ENCODE measurements at regions not wholly inside any gene's neighbourhood (a gene's known extent, or its start where the extent isn't known, plus 50 kb on each side); places are given as distances from the start of the nearest gene placed in this dataset.

DNA sequence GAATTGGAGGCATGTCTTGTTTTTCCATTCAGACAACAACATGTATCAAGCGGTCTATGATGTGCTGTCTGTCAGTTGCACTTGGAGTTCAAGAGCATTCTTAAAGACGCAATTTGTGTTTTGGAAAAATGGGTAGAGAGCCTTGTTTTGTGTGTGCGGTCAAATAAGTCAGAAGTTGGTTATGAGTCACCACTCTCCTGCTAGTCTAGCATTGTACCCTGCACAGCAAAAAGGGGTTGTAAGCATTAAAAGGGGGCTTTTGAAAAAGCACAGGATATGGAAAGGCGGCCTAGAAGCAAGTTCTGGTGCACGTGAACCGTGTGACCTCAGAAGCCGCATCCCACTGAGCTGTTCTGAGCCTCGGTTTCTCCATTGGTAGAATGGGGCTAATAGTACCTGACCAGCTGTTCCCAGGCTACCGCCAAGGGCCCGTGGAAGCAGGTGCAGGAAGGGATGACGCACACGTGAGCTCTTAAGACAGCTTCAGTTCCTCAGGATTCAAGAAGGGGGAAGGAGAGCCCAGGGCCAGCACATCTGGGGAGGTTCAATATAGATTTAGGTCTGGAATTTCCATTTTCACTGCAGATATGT lies 61.6 kb upstream of the SNX9 start (continued):
- TF ChIP-seq, protein P1, sequence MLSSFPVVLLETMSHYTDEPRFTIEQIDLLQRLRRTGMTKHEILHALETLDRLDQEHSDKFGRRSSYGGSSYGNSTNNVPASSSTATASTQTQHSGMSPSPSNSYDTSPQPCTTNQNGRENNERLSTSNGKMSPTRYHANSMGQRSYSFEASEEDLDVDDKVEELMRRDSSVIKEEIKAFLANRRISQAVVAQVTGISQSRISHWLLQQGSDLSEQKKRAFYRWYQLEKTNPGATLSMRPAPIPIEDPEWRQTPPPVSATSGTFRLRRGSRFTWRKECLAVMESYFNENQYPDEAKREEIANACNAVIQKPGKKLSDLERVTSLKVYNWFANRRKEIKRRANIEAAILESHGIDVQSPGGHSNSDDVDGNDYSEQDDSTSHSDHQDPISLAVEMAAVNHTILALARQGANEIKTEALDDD (IDR thresholded peaks at IDR 0.05) = peak; percentile 69; the same call in 1 of the 2 replicates
- TF ChIP-seq FOXK2 (conservative IDR thresholded peaks at IDR 0.05 in 1 of 2, IDR thresholded peaks at IDR 0.05 in 1 of 2; ENCODE audit: low read depth in 2 of 2) (no peak), NCOA6 (IDR thresholded peaks at IDR 0.05) (no peak), YBX1 (IDR thresholded peaks at IDR 0.05) (no peak), FOS (IDR thresholded peaks at IDR 0.05; ENCODE audit: extremely low read depth, insufficient read length) (peak; percentile 5), ASH1L (IDR thresholded peaks at IDR 0.05; ENCODE audit: borderline replicate concordance, low read depth, partially characterized antibody) (no peak), NFE2L1 (tag; IDR thresholded peaks at IDR 0.05; ENCODE audit: borderline replicate concordance, low read depth) (no peak)
- TF ChIP-seq, protein P2, sequence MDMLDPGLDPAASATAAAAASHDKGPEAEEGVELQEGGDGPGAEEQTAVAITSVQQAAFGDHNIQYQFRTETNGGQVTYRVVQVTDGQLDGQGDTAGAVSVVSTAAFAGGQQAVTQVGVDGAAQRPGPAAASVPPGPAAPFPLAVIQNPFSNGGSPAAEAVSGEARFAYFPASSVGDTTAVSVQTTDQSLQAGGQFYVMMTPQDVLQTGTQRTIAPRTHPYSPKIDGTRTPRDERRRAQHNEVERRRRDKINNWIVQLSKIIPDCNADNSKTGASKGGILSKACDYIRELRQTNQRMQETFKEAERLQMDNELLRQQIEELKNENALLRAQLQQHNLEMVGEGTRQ (CRISPR knock-in tag; IDR thresholded peaks at IDR 0.05) = no peak

DNA sequence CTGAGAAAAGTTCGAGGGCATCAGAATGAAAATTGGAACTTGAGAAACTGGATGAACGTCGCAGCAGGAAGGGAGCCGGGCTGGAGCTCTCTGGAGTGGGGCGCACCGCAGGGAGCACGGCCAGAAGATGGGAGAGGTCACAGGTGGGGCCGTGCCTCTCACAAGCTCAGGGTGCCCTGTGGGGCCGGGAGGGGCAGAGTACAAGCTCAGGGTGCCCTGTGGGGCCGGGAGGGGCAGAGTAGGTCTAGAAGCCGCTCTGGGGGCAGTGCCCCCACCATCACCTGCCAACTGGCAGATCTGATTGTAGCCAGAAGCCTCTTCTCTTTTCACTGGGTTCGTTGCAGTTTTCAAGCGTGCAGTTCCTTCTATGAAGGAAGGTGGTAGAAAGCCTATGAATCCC lies 61.1 kb upstream of the SNX9 start:
- Histone ChIP-seq H3K36me3 (ENCODE audit: control insufficient read depth, insufficient read depth, low read length) (no peaks in the 10 kb centered on the region), H2AFZ (ENCODE audit: low read depth, low read length) (peak overlapping the region; percentile 16), H3K9me1 (ENCODE audit: control insufficient read depth, insufficient read depth, low read length) (no peaks in the 10 kb centered on the region), H4K20me1 (replicated peaks; ENCODE audit: control insufficient read depth, insufficient read depth, low read length) (no peaks in the 10 kb centered on the region), H3K4me2 (ENCODE audit: insufficient read depth, low read length) (no peak overlapping the region), H3K27me3 (ENCODE audit: control insufficient read depth in 2 of 2, insufficient read depth in 2 of 2, low read length in 2 of 2) (no peaks in the 10 kb centered on the region), H3K9ac (ENCODE audit: insufficient read depth in 1 of 2, low read depth in 2 of 2, low read length in 2 of 2) (peak overlapping the region in 1 of 2 experiments; percentile 18; a peak in 1 of 4 replicates), H3K4me3 (no peak overlapping the region), H3K79me2 (ENCODE audit: control insufficient read depth, insufficient read depth, low read length) (no peaks in the 10 kb centered on the region), H3K27ac (ENCODE audit: extremely low read depth, low read depth, low read length) (no peak overlapping the region), H3K4me1 (replicated peaks in 1 of 2; ENCODE audit: control insufficient read depth in 2 of 2, insufficient read depth in 2 of 2, low read length in 2 of 2) (peaks cover 42 to 67% of the 10 kb centered on the region in 2 experiments), H3K9me3 (replicated peaks; ENCODE audit: control insufficient read depth, insufficient read depth, low read depth, low read length) (no peaks in the 10 kb centered on the region)
- DNase-seq (ENCODE audit: extremely low read depth in 1 of 4, low spot score in 3 of 4) (no peak), FAIRE-seq (no peak), ATAC-seq (no peak)
- in situ Hi-C loops (cut with MboI) (no loop called here), intact Hi-C loops (cut with micrococcal nuclease) (loop anchor here (2.0 kb wide), 1 partner anchor 63 kb away; no protein-coding TSS in a partner anchor)
- CTCF ChIA-PET (ENCODE audit: low intra/inter-chr PET ratio) = no interaction called here
- WGBS (ENCODE audit: insufficient coverage, low coverage, missing lambda C conversion rate) = 76% methylated on average over 13 of the region's 13 CpGs
- POLR2A ChIA-PET = interaction anchor here (0.7 to 2.0 kb wide), 4 partner anchors 66 to 112 kb away, joined by 3 to 4 read pairs (median 3); no protein-coding TSS in a partner anchor
- no TSS peak for BruUV-seq (replicated peaks)
- TF ChIP-seq, protein P3, sequence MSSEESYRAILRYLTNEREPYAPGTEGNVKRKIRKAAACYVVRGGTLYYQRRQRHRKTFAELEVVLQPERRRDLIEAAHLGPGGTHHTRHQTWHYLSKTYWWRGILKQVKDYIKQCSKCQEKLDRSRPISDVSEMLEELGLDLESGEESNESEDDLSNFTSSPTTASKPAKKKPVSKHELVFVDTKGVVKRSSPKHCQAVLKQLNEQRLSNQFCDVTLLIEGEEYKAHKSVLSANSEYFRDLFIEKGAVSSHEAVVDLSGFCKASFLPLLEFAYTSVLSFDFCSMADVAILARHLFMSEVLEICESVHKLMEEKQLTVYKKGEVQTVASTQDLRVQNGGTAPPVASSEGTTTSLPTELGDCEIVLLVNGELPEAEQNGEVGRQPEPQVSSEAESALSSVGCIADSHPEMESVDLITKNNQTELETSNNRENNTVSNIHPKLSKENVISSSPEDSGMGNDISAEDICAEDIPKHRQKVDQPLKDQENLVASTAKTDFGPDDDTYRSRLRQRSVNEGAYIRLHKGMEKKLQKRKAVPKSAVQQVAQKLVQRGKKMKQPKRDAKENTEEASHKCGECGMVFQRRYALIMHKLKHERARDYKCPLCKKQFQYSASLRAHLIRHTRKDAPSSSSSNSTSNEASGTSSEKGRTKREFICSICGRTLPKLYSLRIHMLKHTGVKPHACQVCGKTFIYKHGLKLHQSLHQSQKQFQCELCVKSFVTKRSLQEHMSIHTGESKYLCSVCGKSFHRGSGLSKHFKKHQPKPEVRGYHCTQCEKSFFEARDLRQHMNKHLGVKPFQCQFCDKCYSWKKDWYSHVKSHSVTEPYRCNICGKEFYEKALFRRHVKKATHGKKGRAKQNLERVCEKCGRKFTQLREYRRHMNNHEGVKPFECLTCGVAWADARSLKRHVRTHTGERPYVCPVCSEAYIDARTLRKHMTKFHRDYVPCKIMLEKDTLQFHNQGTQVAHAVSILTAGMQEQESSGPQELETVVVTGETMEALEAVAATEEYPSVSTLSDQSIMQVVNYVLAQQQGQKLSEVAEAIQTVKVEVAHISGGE (CRISPR knock-in tag; IDR thresholded peaks at IDR 0.05) = no peak
- TF ChIP-seq KLF10 (CRISPR knock-in tag; IDR thresholded peaks at IDR 0.05) (no peak), HMGN3 (IDR thresholded peaks at IDR 0.05; ENCODE audit: borderline replicate concordance, extremely low read depth, insufficient read length, low read depth, low read length) (no peak), FOXP1 (CRISPR knock-in tag; IDR thresholded peaks at IDR 0.05) (0 out of 2 replicates have a peak, but pooled peaks have one; percentile 4)
- TF ChIP-seq, protein P4, sequence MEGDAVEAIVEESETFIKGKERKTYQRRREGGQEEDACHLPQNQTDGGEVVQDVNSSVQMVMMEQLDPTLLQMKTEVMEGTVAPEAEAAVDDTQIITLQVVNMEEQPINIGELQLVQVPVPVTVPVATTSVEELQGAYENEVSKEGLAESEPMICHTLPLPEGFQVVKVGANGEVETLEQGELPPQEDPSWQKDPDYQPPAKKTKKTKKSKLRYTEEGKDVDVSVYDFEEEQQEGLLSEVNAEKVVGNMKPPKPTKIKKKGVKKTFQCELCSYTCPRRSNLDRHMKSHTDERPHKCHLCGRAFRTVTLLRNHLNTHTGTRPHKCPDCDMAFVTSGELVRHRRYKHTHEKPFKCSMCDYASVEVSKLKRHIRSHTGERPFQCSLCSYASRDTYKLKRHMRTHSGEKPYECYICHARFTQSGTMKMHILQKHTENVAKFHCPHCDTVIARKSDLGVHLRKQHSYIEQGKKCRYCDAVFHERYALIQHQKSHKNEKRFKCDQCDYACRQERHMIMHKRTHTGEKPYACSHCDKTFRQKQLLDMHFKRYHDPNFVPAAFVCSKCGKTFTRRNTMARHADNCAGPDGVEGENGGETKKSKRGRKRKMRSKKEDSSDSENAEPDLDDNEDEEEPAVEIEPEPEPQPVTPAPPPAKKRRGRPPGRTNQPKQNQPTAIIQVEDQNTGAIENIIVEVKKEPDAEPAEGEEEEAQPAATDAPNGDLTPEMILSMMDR (IDR thresholded peaks at IDR 0.05 in 2 of 3, conservative IDR thresholded peaks at IDR 0.05 in 1 of 3; ENCODE audit: insufficient read depth in 2 of 3, low read depth in 1 of 3, low read length in 3 of 3) = no peak

Measured in K562 (cell line).